SK-N-MC (cell line): ENCODE measurements at regions not wholly inside any gene's neighbourhood (a gene's known extent, or its start where the extent isn't known, plus 50 kb on each side); places are given as distances from the start of the nearest gene placed in this dataset.

Experiments
- DNase-seq: peaks from one replicate; pipeline ENCODE4 v3.0.0-alpha.2; 2011; ENCODE audit warnings: low read depth, low spot score
- H3K27ac ChIP-seq: fragments of 200-600 bp; sonication (generic); 2 replicates; pipeline ENCODE4 v1.5.1; 2016; ENCODE audit warnings: mixed run types
- H3K36me3 ChIP-seq: fragments of 200-600 bp; sonication (generic); 2 replicates; pipeline ENCODE4 v1.6.1; 2017; ENCODE audit warnings: antibody characterized with exemption, low read length, mixed read lengths; ENCODE audit not compliant: insufficient read depth
- H3K4me3 ChIP-seq: fragments of 200-600 bp; sonication (generic); 2 replicates; pipeline ENCODE4 v1.5.1; 2016
- H3K9ac ChIP-seq: fragments of 200-600 bp; sonication (generic); 2 replicates; pipeline ENCODE4 v1.8.0; 2017; ENCODE audit warnings: mixed run types, mixed read lengths; ENCODE audit not compliant: insufficient read length
- H3K9me3 ChIP-seq: fragments of 200-600 bp; sonication (generic); 2 replicates; pipeline ENCODE4 v1.6.1; 2017; ENCODE audit warnings: low read depth, mild to moderate bottlenecking, antibody characterized with exemption, low read length, moderate library complexity, mixed read lengths
- EZH2 ChIP-seq: fragments of 200-600 bp; sonication (generic); IDR thresholded peaks from one replicate; pipeline ENCODE4 v1.6.1; 2017; ENCODE audit warnings: antibody characterized with exemption
- FOXP2 ChIP-seq: optimal IDR thresholded peaks from 2 replicates; pipeline ENCODE3; 2011; ENCODE audit warnings: mild to moderate bottlenecking, moderate library complexity; ENCODE audit not compliant: insufficient read depth; ENCODE audit errors: extremely low read length, control extremely low read depth
- POLR2AphosphoS5 ChIP-seq: IDR thresholded peaks from 2 replicates; pipeline ENCODE4 v1.6.1; 2012; ENCODE audit warnings: mild to moderate bottlenecking, low read depth, low read length, borderline replicate concordance

GRCh38 chrX:38985375-38985774, 184.1 kb downstream of the MID1IP1 start:
- Histone ChIP-seq H3K27ac (no peak overlapping the region), H3K36me3 (no peaks in the 10 kb centered on the region), H3K9ac (no peak overlapping the region), H3K4me3 (no peak overlapping the region), H3K9me3 (no peaks in the 10 kb centered on the region)
- DNase-seq = no peak
- no peak for TF ChIP-seq POLR2AphosphoS5
- TF ChIP-seq EZH2 = no peak
- no peak for TF ChIP-seq FOXP2

- no peak for TF ChIP-seq POLR2AphosphoS5
- TF ChIP-seq EZH2 = no peak
- TF ChIP-seq FOXP2 = no peak
- no peak for DNase-seq
- no peak overlapping the region for H3K9ac ChIP-seq
- no peaks in the 10 kb centered on the region for H3K9me3 ChIP-seq
- H3K36me3 ChIP-seq = no peaks in the 10 kb centered on the region
- no peak overlapping the region for H3K27ac ChIP-seq
- no peak overlapping the region for H3K4me3 ChIP-seq
Measured at GRCh38 chrX:38985945-38986344, 184.7 kb downstream of the MID1IP1 start.

DNA sequence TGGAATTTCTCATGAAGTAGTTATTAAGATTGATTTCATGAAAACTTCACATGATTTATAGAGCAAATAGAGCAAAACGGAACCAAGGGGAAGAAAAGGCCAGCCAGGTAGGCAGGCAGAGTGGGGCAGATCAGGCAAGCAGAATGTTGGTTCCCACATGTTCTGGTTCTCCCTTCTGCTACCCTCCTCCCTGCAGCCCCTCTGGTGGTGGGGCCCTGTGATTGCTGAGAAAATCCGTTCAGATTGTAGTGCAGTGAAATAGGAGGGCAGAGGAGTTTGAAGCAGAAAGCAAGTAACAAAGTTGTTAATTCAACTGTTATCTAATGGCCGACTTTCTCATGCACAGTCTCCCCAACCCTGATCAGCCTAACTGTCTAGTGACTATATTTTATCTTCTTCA, 185.3 kb downstream of the MID1IP1 start:
- Histone ChIP-seq H3K36me3 (no peaks in the 10 kb centered on the region), H3K9ac (no peak overlapping the region), H3K9me3 (no peaks in the 10 kb centered on the region), H3K4me3 (no peak overlapping the region), H3K27ac (no peak overlapping the region)
- TF ChIP-seq EZH2 = no peak
- TF ChIP-seq FOXP2 = no peak
- no peak for TF ChIP-seq POLR2AphosphoS5
- DNase-seq = no peak

- H3K27ac ChIP-seq = no peak overlapping the region
- H3K9me3 ChIP-seq = no peaks in the 10 kb centered on the region
- no peak for TF ChIP-seq FOXP2
- TF ChIP-seq EZH2 = no peak
- no peak for TF ChIP-seq POLR2AphosphoS5
- DNase-seq = no peak
- no peaks in the 10 kb centered on the region for H3K36me3 ChIP-seq
- H3K4me3 ChIP-seq = no peak overlapping the region
- H3K9ac ChIP-seq = no peak overlapping the region
Measured at GRCh38 chrX:38987198-38987651, 186.0 kb downstream of the MID1IP1 start.

DNA sequence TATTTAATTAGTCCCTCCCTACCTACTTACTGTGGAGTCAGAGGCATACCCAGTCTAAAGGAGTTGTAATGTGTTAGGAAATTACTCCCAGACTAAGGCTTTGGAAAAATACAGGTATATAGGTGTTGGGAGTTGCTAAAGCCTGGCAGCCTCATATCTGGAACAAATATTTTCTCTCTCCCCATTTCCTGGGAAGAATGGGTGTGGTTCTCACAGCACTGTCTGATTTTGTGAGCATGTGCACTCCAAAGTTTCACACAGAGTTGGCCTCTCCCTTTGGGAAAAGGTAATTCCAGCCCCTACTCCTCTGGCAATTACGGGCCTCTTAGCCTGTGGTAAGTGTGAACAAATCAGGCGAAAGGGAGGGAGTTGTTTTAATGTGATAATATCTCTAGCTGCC, 187.0 kb downstream of the MID1IP1 start:
- no peak overlapping the region for H3K4me3 ChIP-seq
- no peak for DNase-seq
- no peaks in the 10 kb centered on the region for H3K9me3 ChIP-seq
- TF ChIP-seq FOXP2 = no peak
- no peak for TF ChIP-seq POLR2AphosphoS5
- TF ChIP-seq EZH2 = no peak
- no peak overlapping the region for H3K9ac ChIP-seq
- H3K36me3 ChIP-seq = no peaks in the 10 kb centered on the region
- no peak overlapping the region for H3K27ac ChIP-seq

- no peak overlapping the region for H3K4me3 ChIP-seq
- no peak overlapping the region for H3K27ac ChIP-seq
- no peaks in the 10 kb centered on the region for H3K36me3 ChIP-seq
- no peaks in the 10 kb centered on the region for H3K9me3 ChIP-seq
- H3K9ac ChIP-seq = no peak overlapping the region
- DNase-seq = no peak
- no peak for TF ChIP-seq POLR2AphosphoS5
Measured at GRCh38 chrX:38989076-38989475, 187.8 kb downstream of the MID1IP1 start.

- no peaks in the 10 kb centered on the region for H3K9me3 ChIP-seq
- no peak overlapping the region for H3K27ac ChIP-seq
- no peak for DNase-seq
Measured at GRCh38 chrX:38991656-38992440, 190.6 kb downstream of the MID1IP1 start.

GRCh38 chrX:38992441-38993096, 191.3 kb downstream of the MID1IP1 start:
- Histone ChIP-seq H3K4me3 (no peak overlapping the region), H3K36me3 (no peaks in the 10 kb centered on the region), H3K9ac (no peak overlapping the region), H3K9me3 (no peaks in the 10 kb centered on the region), H3K27ac (no peak overlapping the region)
- DNase-seq = no peak
- TF ChIP-seq POLR2AphosphoS5 (no peak), EZH2 (no peak), FOXP2 (no peak)

More at GRCh38 chrX:38991656-38992440, 190.6 kb downstream of the MID1IP1 start:
- TF ChIP-seq EZH2 = no peak
- no peak for TF ChIP-seq FOXP2
- no peak for TF ChIP-seq POLR2AphosphoS5
- Histone ChIP-seq H3K36me3 (no peaks in the 10 kb centered on the region), H3K9ac (no peak overlapping the region), H3K4me3 (no peak overlapping the region)

DNA sequence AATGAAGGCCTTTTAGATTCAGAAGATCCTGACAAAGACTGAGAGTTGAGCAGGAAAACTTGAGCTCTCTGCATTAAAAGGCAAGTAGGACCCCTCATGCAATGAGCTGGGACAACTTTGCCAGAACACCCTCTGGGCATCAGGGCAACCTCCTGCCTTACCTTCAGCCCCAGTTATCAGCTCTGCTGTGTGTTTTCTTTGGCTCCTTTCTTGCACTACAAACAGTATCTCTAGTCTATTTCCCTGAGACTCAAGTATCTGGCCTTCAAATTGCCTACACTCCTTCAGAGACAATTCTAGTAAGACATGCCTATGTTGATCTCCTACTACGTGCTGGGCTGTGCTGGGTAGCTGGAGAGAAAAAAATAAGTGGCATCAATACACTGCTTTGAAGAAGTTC, 192.2 kb downstream of the MID1IP1 start:
- Histone ChIP-seq H3K36me3 (no peaks in the 10 kb centered on the region), H3K27ac (no peak overlapping the region), H3K4me3 (no peak overlapping the region), H3K9ac (no peak overlapping the region), H3K9me3 (no peaks in the 10 kb centered on the region)
- TF ChIP-seq FOXP2 (no peak), EZH2 (no peak), POLR2AphosphoS5 (no peak)
- DNase-seq = no peak
